Astrocyte of the cerebellum (primary cell): ENCODE measurements at regions not wholly inside any gene's neighbourhood (a gene's known extent, or its start where the extent isn't known, plus 50 kb on each side); places are given as distances from the start of the nearest gene placed in this dataset.

Source experiments
- DNase-seq: peaks from one replicate; pipeline ENCODE4 v3.0.0-alpha.2; 2011; ENCODE audit warnings: low read depth
- H3K4me3 ChIP-seq: 2 replicates; pipeline ENCODE4 v1.5.1; 2011; ENCODE audit warnings: mild to moderate bottlenecking, low read depth, low read length, moderate library complexity
- CTCF ChIP-seq: IDR thresholded peaks from 2 replicates; pipeline ENCODE4 v1.5.1; 2012; ENCODE audit warnings: low read length, low read depth, moderate library complexity, mild to moderate bottlenecking; ENCODE audit errors: missing control alignments
- in situ Hi-C: cut with HindIII; loops from 2 replicates; pipeline ENCODE4 v1.10.0; 2017; ENCODE audit warnings: low sequenced_read_pairs

GRCh38 chr2:35080231-35080910 is 1275.2 kb upstream of the CRIM1 start:
- H3K4me3 ChIP-seq: no peak overlapping the region
- TF ChIP-seq CTCF: no peak
- DNase-seq: peak; percentile 18
- in situ Hi-C loops: no loop called here

GRCh38 chr2:35067420-35067819 is 1288.2 kb upstream of the CRIM1 start:
- no peak for TF ChIP-seq CTCF
- H3K4me3 ChIP-seq: no peak overlapping the region
- in situ Hi-C loops: no loop called here
- DNase-seq: no peak

GRCh38 chr2:35063836-35064235 is 1291.7 kb upstream of the CRIM1 start:
- H3K4me3 ChIP-seq: no peak overlapping the region
- in situ Hi-C loops: no loop called here
- TF ChIP-seq CTCF: no peak
- DNase-seq: no peak

GRCh38 chr2:35035883-35036282 is 1319.7 kb upstream of the CRIM1 start:
- in situ Hi-C loops: no loop called here
- DNase-seq: no peak
- peak; percentile 46 for TF ChIP-seq CTCF
- H3K4me3 ChIP-seq: no peak overlapping the region

- in situ Hi-C loops: no loop called here
- no peak overlapping the region for H3K4me3 ChIP-seq
- no peak for TF ChIP-seq CTCF
- DNase-seq: no peak
Observed at GRCh38 chr2:35033748-35034147, 1321.8 kb upstream of the CRIM1 start.

GRCh38 chr2:35023545-35023944 is 1332.0 kb upstream of the CRIM1 start:
- DNase-seq: no peak
- no peak for TF ChIP-seq CTCF
- in situ Hi-C loops: no loop called here
- H3K4me3 ChIP-seq: no peak overlapping the region

GRCh38 chr2:35000453-35000852 is 1355.1 kb upstream of the CRIM1 start:
- DNase-seq: no peak
- no peak overlapping the region for H3K4me3 ChIP-seq
- in situ Hi-C loops: no loop called here
- TF ChIP-seq CTCF: no peak
